ES-I3 (cell line): ENCODE measurements at regions not wholly inside any gene's neighbourhood (a gene's known extent, or its start where the extent isn't known, plus 50 kb on each side); places are given as distances from the start of the nearest gene placed in this dataset.

Experiments used
- H3K36me3 ChIP-seq: 2 replicates; pipeline ENCODE4 v1.6.1; 2013; ENCODE audit warnings: mild to moderate bottlenecking, low read length, control low read depth, moderate library complexity; ENCODE audit not compliant: insufficient read depth
- H3K4me1 ChIP-seq: 2 replicates; pipeline ENCODE4 v1.6.1; 2013; ENCODE audit warnings: mild to moderate bottlenecking, control low read depth, low read length; ENCODE audit not compliant: insufficient read depth
- H3K9ac ChIP-seq: 2 replicates; pipeline ENCODE4 v1.6.1; 2013; ENCODE audit warnings: low read depth, mild to moderate bottlenecking, low read length, moderate library complexity
- H3K9me3 ChIP-seq: 2 replicates; pipeline ENCODE4 v1.6.1; 2013; ENCODE audit warnings: mild to moderate bottlenecking, low read length, moderate library complexity; ENCODE audit not compliant: control insufficient read depth, insufficient read depth

- no peaks in the 10 kb centered on the region; the same call in 1 of the 2 replicates for H3K4me1 ChIP-seq
Observed at GRCh38 chr11:44493930-44494329, 71.5 kb upstream of the CD82 start.

GRCh38 chr11:44494785-44495184, 70.7 kb upstream of the CD82 start:
- no peaks in the 10 kb centered on the region for H3K9me3 ChIP-seq
- H3K9ac ChIP-seq: no peak overlapping the region

More at GRCh38 chr11:44493930-44494329, 71.5 kb upstream of the CD82 start:
- no peaks in the 10 kb centered on the region for H3K9me3 ChIP-seq
- H3K9ac ChIP-seq: no peak overlapping the region
- H3K36me3 ChIP-seq: no peaks in the 10 kb centered on the region

DNA sequence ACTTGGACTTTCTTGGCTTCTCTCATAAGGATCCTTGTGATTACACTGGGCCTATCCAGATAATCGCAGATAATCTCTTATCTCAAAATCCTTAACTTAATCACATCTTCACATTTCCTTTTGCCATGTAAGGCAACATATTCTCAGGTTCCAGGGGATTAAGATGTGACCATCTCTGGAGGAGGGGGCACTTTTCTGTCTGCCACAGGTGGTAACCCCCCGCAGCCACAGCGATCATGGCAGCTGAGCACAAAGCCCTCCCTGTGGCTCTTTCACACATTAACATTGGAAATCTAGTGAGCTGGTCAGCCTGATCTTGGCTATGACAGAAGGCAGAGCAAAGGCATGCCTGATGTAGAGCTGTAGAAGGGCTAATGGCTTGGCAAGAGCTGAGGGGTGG, 69.1 kb upstream of the CD82 start:
- Histone ChIP-seq H3K4me1 (no peaks in the 10 kb centered on the region; the same call in 1 of the 2 replicates), H3K9me3 (no peaks in the 10 kb centered on the region), H3K9ac (no peak overlapping the region), H3K36me3 (no peaks in the 10 kb centered on the region)

More at GRCh38 chr11:44494785-44495184, 70.7 kb upstream of the CD82 start:
- no peaks in the 10 kb centered on the region for H3K36me3 ChIP-seq
- no peaks in the 10 kb centered on the region; the same call in 1 of the 2 replicates for H3K4me1 ChIP-seq

DNA sequence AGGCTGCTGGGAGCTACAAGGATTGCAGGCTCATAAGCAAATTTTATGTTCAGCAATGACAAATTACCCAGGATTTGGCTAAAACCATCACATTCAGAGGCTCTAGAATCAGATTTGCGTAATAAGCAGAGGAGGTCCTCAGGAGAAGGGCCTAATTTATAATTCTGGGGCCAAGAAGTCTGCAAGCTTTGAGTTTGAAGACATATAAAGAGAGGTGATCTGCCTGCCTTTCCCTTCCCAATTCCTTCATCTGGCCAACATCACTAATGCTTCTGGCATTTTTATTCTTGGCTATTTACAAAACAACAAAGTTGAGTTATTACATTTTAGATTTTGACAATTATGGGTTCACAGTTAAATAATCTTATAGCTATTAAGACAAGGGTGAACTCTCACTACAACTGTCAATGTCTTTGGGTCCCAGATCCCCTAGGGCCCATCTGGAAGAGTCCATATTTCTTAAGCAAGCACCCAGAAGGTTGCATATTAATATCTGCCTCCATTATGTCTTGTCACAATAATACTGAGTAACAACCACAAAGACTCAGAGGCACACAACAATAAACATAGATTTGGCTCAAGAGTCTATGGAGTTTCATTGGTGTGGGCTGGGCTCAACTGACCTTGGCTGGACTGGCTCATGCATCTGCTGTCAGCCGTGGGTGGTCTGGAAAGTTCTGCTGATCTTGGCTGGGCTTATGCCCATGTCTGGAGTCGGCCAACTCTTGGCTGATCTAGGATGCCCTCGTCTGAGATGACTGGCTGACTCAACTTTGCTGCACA, 67.2 kb upstream of the CD82 start:
- H3K36me3 ChIP-seq: no peaks in the 10 kb centered on the region
- no peak overlapping the region for H3K9ac ChIP-seq
- H3K4me1 ChIP-seq: no peaks in the 10 kb centered on the region; the same call in 1 of the 2 replicates
- no peaks in the 10 kb centered on the region for H3K9me3 ChIP-seq

GRCh38 chr11:44502506-44502905, 63.0 kb upstream of the CD82 start:
- no peaks in the 10 kb centered on the region for H3K4me1 ChIP-seq
- H3K36me3 ChIP-seq: no peaks in the 10 kb centered on the region
- no peak overlapping the region for H3K9ac ChIP-seq
- no peaks in the 10 kb centered on the region for H3K9me3 ChIP-seq

- H3K9me3 ChIP-seq: no peaks in the 10 kb centered on the region
Observed at GRCh38 chr11:44505581-44506054, 59.8 kb upstream of the CD82 start.

DNA sequence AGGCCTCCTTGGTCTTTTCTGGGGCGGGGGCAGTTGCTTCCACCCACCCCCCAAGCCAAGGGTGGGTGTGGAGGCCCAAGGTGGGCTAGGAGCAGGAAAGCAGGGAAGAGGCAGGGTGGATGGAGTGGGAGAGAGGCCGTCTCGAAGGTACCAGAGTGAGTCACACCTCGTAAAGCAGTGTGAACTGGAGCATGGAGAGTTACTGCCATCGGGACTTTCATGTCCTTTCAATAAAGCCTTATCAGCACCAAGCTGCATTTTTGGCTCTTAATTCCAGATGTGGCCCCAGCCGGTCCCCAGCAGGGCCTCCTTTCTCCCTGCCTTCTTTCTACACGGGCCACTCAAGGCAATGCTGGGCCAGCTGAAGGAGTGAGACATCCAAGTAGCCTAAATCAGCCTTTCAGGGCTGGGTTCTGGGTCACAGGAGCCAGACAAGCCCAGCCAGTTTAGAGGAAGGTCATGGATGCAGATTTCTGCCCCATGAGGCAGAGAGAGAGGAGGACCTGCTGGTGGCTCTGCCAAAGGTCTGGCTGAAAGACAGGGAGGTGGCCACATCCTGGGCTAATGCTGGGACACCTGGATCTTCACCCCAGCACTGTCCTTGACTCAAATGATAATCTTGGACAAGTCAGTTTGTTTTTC, 59.0 kb upstream of the CD82 start:
- Histone ChIP-seq H3K36me3 (no peaks in the 10 kb centered on the region), H3K9ac (no peak overlapping the region), H3K4me1 (no peaks in the 10 kb centered on the region), H3K9me3 (no peaks in the 10 kb centered on the region)

More at GRCh38 chr11:44505581-44506054, 59.8 kb upstream of the CD82 start:
- Histone ChIP-seq H3K9ac (no peak overlapping the region), H3K4me1 (no peaks in the 10 kb centered on the region), H3K36me3 (no peaks in the 10 kb centered on the region)

DNA sequence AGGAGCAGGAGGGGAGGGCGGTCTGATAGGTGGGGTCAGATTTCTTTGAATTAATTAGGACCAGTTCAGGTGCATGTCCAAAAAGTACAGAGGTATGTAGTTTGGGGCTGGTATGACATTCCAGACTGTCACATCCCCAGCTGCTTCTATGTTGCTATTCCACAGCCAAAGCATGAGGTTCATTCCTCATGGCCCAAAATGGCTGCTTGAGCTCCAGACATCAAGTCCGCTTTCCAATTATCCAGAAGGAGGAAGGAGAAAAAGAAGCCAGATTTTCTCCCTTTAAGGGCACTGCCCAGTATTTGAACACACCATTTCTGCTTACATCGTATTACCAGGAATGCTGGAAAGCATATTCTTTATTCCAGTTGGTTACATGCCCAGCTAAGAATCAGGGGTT, 58.0 kb upstream of the CD82 start:
- Histone ChIP-seq H3K4me1 (no peaks in the 10 kb centered on the region), H3K36me3 (no peaks in the 10 kb centered on the region), H3K9ac (no peak overlapping the region), H3K9me3 (no peaks in the 10 kb centered on the region)

GRCh38 chr11:44507896-44508445, 57.5 kb upstream of the CD82 start:
- Histone ChIP-seq H3K9ac (no peak overlapping the region), H3K36me3 (no peaks in the 10 kb centered on the region), H3K9me3 (no peaks in the 10 kb centered on the region), H3K4me1 (no peaks in the 10 kb centered on the region)

DNA sequence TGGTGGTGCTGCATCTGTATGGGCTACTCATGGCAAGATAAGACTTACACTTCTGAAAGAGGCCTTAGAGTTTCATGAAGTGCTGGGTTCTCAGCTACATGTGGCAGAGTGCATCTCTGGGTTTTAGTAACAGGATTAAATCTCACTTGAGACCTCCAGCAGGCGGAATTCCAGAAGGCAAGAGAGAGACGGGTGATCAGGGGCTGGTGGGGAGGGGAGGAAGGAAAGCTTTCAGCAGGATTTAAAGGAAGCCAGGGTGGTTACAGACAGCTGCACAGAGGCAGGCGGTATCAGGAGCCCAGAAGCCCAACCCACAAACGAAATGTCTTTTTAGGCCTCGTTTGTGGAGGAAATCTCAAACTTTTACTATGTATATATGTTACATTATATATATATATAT, 56.2 kb upstream of the CD82 start:
- H3K4me1 ChIP-seq: no peaks in the 10 kb centered on the region
- H3K36me3 ChIP-seq: no peaks in the 10 kb centered on the region
- no peak overlapping the region for H3K9ac ChIP-seq
- no peaks in the 10 kb centered on the region for H3K9me3 ChIP-seq

DNA sequence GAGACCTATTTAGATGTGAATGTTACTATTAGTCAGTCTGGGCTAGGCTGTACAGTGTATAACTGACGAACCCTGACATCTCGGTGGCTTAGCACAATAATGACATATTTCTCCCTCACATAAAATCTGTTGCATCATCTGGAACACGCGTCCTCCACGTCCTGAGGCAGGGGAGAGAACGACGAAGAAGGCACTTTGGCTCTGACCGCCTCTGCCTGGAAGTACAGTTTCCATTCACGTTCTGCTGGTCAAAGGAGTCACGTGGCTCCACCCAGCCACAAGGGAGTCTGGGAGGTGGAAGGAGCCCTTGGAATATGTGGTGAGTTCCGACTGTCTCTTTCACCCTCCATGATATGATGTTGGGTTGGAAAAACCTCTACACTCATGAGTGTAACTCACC, 55.1 kb upstream of the CD82 start:
- Histone ChIP-seq H3K4me1 (no peaks in the 10 kb centered on the region), H3K9me3 (no peaks in the 10 kb centered on the region), H3K36me3 (no peaks in the 10 kb centered on the region), H3K9ac (no peak overlapping the region)

- Histone ChIP-seq H3K9ac (no peak overlapping the region), H3K36me3 (no peaks in the 10 kb centered on the region), H3K4me1 (no peaks in the 10 kb centered on the region), H3K9me3 (no peaks in the 10 kb centered on the region)
Observed at GRCh38 chr11:44512818-44513217, 52.6 kb upstream of the CD82 start.

DNA sequence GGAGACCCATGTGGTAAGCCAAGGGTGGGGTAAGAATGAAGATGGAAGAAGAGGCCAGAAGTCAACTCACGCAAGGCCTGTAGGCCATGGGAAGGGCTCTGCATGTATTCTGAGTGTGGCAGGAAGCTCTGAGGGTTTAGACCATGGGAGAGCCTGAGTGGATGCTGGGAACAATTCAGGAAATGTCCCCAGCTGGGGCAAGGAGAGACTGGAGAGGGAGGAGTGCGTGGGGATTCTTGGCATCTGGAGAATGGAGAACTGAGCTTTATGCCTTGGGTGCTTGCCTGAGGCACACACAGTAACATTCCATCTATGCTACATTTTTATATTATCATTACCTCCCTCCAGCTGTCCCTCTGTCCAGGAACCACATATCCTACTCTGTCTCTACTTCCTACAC, 50.4 kb upstream of the CD82 start:
- Histone ChIP-seq H3K9me3 (no peaks in the 10 kb centered on the region), H3K9ac (no peak overlapping the region), H3K4me1 (no peaks in the 10 kb centered on the region), H3K36me3 (no peaks in the 10 kb centered on the region)
